GM23338 (cell line): ENCODE measurements at regions not wholly inside any gene's neighbourhood (a gene's known extent, or its start where the extent isn't known, plus 50 kb on each side); places are given as distances from the start of the nearest gene placed in this dataset.

Experiments used
- ATAC-seq: fragments of 200-7000 bp; cut with Tn5 transposase; 3 replicates; pipeline ENCODE4 v1.9.1; 2020
- DNase-seq: peaks from one replicate; pipeline ENCODE4 v3.0.0-alpha.2; 2015; ENCODE audit warnings: low spot score
- H2AFZ ChIP-seq: fragments of 200-600 bp; sonication (generic); 2 replicates; pipeline ENCODE4 v1.8.0; 2016; ENCODE audit warnings: antibody characterized with exemption, mild to moderate bottlenecking, moderate library complexity
- H3F3A ChIP-seq: fragments of 200-600 bp; sonication (generic); replicated peaks from 2 replicates; pipeline ENCODE4 v1.8.0; 2017; ENCODE audit warnings: antibody characterized with exemption, mixed run types, low read depth
- H3K27ac ChIP-seq: fragments of 200-600 bp; sonication (generic); 2 replicates; pipeline ENCODE4 v1.6.1; 2016; ENCODE audit warnings: low read depth
- H3K27me3 ChIP-seq: fragments of 200-600 bp; sonication (generic); 2 replicates; pipeline ENCODE4 v1.8.0; 2016; ENCODE audit warnings: mild to moderate bottlenecking, mixed run types, moderate library complexity; ENCODE audit not compliant: insufficient read depth
- H3K36me3 ChIP-seq: fragments of 200-600 bp; sonication (generic); 2 replicates; pipeline ENCODE4 v1.8.0; 2016; ENCODE audit warnings: mild to moderate bottlenecking; ENCODE audit not compliant: insufficient read depth
- H3K4me1 ChIP-seq: fragments of 200-600 bp; sonication (generic); 2 replicates; pipeline ENCODE4 v1.8.0; 2016; ENCODE audit warnings: mild to moderate bottlenecking, moderate library complexity; ENCODE audit not compliant: insufficient read depth
- H3K4me2 ChIP-seq: fragments of 200-600 bp; sonication (generic); 2 replicates; pipeline ENCODE4 v1.7.1; 2017; ENCODE audit warnings: mixed run types
- H3K4me3 ChIP-seq: fragments of 200-600 bp; sonication (generic); 2 replicates; pipeline ENCODE4 v1.6.1; 2016; ENCODE audit warnings: mixed run types
- H3K79me2 ChIP-seq: fragments of 200-600 bp; sonication (generic); replicated peaks from 2 replicates; pipeline ENCODE4 v1.8.0; 2017; ENCODE audit warnings: mild to moderate bottlenecking; ENCODE audit not compliant: insufficient read depth
- H3K9me2 ChIP-seq: fragments of 200-600 bp; sonication (generic); 2 replicates; pipeline ENCODE4 v1.8.0; 2017; ENCODE audit not compliant: insufficient read depth
- H4K20me1 ChIP-seq: fragments of 200-600 bp; sonication (generic); replicated peaks from 2 replicates; pipeline ENCODE4 v1.8.0; 2017; ENCODE audit warnings: mild to moderate bottlenecking; ENCODE audit not compliant: insufficient read depth
- H3K27ac Mint-ChIP-seq: 2 replicates; pipeline ENCODE4 v1.8.0; 2020; ENCODE audit warnings: inconsistent platforms, mild to moderate bottlenecking, moderate library complexity, mixed read lengths
- H3K27me3 Mint-ChIP-seq: 3 replicates; pipeline ENCODE4 v1.8.0; 2022; ENCODE audit warnings: low read depth, mild to moderate bottlenecking, moderate library complexity, mixed read lengths, inconsistent platforms; ENCODE audit not compliant: insufficient read depth, poor library complexity
- H3K36me3 Mint-ChIP-seq: 3 replicates; pipeline ENCODE4 v1.8.0; 2021; ENCODE audit warnings: low read depth, mild to moderate bottlenecking, inconsistent platforms, moderate library complexity, mixed read lengths
- H3K4me1 Mint-ChIP-seq: 3 replicates; pipeline ENCODE4 v1.8.0; 2020; ENCODE audit warnings: mild to moderate bottlenecking, inconsistent platforms, mixed read lengths
- H3K4me3 Mint-ChIP-seq: 3 replicates; pipeline ENCODE4 v1.8.0; 2021; ENCODE audit warnings: moderate library complexity, mild to moderate bottlenecking, inconsistent platforms, mixed read lengths
- H3K9me3 Mint-ChIP-seq: 3 replicates; pipeline ENCODE4 v1.8.0; 2020; ENCODE audit warnings: moderate library complexity, mild to moderate bottlenecking, inconsistent platforms, mixed read lengths
- CREB1 ChIP-seq: fragments of 250-450 bp; sonication (Bioruptor Pico); IDR thresholded peaks from 2 replicates; pipeline ENCODE4 v1.5.0; 2020; ENCODE audit warnings: low read depth, mild to moderate bottlenecking, moderate library complexity
- CTCF ChIP-seq, 2 experiments: fragments of 200-600 bp in 1 of 2; sonication (generic) in 1 of 2; conservative IDR thresholded peaks; 2 replicates each; pipeline versions ENCODE4 v1.5.1 to v1.6.1; 2016 to 2017; ENCODE audit warnings: antibody characterized with exemption in 2 of 2, low read depth in 2 of 2, mild to moderate bottlenecking in 2 of 2, moderate library complexity in 1 of 2
- EZH2phosphoT487 ChIP-seq: fragments of 200-600 bp; sonication (generic); IDR thresholded peaks from one replicate; pipeline ENCODE4 v1.8.1; 2018; ENCODE audit warnings: antibody characterized with exemption; ENCODE audit not compliant: unreplicated experiment
- NANOG ChIP-seq: IDR thresholded peaks from 2 replicates; pipeline ENCODE4 v1.6.1; 2016; ENCODE audit warnings: antibody characterized with exemption, borderline replicate concordance
- POLR2AphosphoS5 ChIP-seq: IDR thresholded peaks from 2 replicates; pipeline ENCODE4 v1.6.1; 2016; ENCODE audit warnings: antibody characterized with exemption, low read depth
- REST ChIP-seq: IDR thresholded peaks from one replicate; pipeline ENCODE4 v1.6.1; 2018; ENCODE audit warnings: antibody characterized with exemption; ENCODE audit not compliant: unreplicated experiment
- STAT1 ChIP-seq: IDR thresholded peaks from one replicate; pipeline ENCODE4 v1.6.1; 2016; ENCODE audit warnings: antibody characterized with exemption; ENCODE audit not compliant: unreplicated experiment
- ZNF114 ChIP-seq: fragments of 250-450 bp; sonication (Bioruptor Pico); IDR thresholded peaks from 2 replicates; pipeline ENCODE4 v1.5.0; 2020; ENCODE audit warnings: mild to moderate bottlenecking, moderate library complexity
- ZNF331 ChIP-seq: fragments of 250-450 bp; sonication (Bioruptor Pico); IDR thresholded peaks from 2 replicates; pipeline ENCODE4 v1.5.0; 2020; ENCODE audit warnings: low read depth, mild to moderate bottlenecking, moderate library complexity

- Histone ChIP-seq H3F3A (no peaks in the 10 kb centered on the region; the same call in 1 of the 2 replicates), H3K27ac (peak overlapping the region; percentile 99), H3K79me2 (no peaks in the 10 kb centered on the region), H3K9me2 (peaks cover 12% of the 10 kb centered on the region; the same call in 1 of the 2 replicates), H4K20me1 (no peaks in the 10 kb centered on the region), H3K4me2 (peak overlapping the region; percentile 78), H3K4me3 (peak overlapping the region; percentile 79), H3K4me1 (peaks cover 28% of the 10 kb centered on the region), H3K36me3 (no peaks in the 10 kb centered on the region), H2AFZ (peak overlapping the region; percentile 70; the same call in 1 of the 2 replicates), H3K27me3 (no peaks in the 10 kb centered on the region)
- ATAC-seq, result peak; percentile 51
- Mint-ChIP-seq H3K9me3 (peaks cover 3% of the 10 kb centered on the region; the same call in 1 of the 3 replicates), H3K4me3 (peak overlapping the region; percentile 80), H3K36me3 (peaks cover 4% of the 10 kb centered on the region; the same call in 1 of the 3 replicates), H3K27ac (peak overlapping the region; percentile 97), H3K27me3 (peaks cover 12% of the 10 kb centered on the region), H3K4me1 (peaks cover 22% of the 10 kb centered on the region)
- no peak for TF ChIP-seq REST
- no peak for TF ChIP-seq ZNF331
- TF ChIP-seq CTCF (conservative IDR thresholded peaks at IDR 0.05; ENCODE audit: low read depth in 2 of 2), result no peak
- peak; percentile 96 for TF ChIP-seq CREB1 (CRISPR knock-in tag)
- TF ChIP-seq STAT1, result no peak
- peak; percentile 26 for TF ChIP-seq POLR2AphosphoS5
- TF ChIP-seq NANOG, result no peak
- TF ChIP-seq ZNF114 (CRISPR knock-in tag), result no peak
- TF ChIP-seq EZH2phosphoT487, result no peak
- peak; percentile 85 for DNase-seq
These were observed 221.8 kb downstream of the INSIG2 start for GRCh38 chr2:118309946-118310680.
